CD4-positive, alpha-beta T cell treated with Interleukin-1 beta for 1 hour (primary cell): ENCODE measurements at regions not wholly inside any gene's neighbourhood (a gene's known extent, or its start where the extent isn't known, plus 50 kb on each side); places are given as distances from the start of the nearest gene placed in this dataset.

Experiments
- DNase-seq, 2 donors: peaks; one replicate each; pipeline ENCODE4 v3.0.0-alpha.2; 2020 to 2022

DNA sequence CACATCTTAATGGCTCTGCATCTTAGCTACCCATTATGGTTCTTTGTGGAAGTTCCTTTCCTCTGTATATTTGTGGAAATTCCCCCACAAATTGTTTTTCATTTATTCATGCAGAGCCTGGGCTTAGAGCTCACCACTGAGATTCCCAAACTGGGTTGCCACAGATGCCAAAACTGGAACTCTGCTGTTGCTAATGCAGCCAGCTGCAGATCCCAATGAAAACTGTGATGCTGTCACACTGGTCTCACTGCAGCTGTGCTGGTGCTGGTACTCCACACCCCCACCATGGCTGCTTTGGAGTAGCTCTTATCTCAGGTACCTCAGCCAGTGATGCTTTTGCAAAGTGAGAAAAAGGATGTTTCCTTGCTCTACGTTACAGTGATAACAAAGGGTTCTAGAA is 87.7 kb downstream of the DCK start:
- no peak for DNase-seq

DNA sequence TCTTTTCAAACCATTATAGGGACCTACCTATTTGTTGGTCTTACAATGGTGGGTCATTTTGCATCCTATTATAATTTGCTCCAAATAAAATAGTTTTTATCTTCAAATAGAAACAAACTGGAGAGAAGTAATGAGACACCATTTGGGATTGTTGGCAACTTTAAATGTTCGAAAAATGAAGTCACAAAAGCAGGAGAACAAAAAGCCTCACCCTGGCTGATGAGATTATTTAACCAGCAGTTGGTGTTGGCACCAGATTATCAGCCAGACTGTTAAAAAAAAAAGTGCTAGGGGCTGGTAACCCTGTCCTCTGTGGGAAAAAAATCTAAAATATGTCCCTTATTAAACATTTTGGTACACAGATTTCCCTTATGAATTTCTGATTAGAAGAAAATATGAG is 100.3 kb downstream of the DCK start:
- no peak for DNase-seq

DNA sequence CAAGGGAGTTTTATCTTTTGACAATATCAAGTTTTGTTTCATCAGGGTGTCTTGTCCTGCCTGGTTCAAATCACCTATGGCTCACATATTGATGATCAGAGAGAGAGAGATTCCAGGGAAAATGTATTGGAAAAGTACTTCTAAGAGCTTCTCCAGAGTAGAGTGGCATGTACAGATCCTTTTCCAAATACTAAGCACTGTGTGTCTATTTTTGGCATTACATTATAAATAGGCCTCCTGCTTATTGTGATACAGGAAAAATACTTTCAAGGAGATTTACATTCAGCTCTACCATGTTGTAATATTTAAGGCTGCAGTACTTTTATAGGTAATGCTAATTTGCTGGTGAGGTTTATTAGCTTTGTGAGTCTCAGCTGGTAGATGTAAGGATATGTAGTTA is 100.8 kb downstream of the DCK start:
- DNase-seq = no peak

DNA sequence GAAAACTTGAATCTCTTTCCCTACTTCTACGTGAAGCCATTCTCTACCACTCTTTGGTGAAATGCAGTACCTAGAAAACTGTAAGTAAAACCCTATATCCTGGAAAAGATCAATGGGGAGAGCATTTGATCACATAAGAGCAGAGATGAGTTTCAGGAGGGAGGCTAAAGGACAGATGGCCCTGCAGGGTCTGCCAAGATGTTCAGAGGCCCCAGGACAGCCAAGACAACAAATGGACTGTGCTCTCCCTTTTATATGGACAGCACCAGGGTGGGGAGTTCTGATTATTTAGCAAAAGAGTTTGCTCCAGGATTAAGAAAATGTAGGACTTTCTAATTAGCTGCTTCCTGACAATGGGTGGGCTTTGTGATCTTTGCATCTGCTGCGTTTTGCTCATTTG is 101.7 kb downstream of the DCK start:
- no peak for DNase-seq

DNA sequence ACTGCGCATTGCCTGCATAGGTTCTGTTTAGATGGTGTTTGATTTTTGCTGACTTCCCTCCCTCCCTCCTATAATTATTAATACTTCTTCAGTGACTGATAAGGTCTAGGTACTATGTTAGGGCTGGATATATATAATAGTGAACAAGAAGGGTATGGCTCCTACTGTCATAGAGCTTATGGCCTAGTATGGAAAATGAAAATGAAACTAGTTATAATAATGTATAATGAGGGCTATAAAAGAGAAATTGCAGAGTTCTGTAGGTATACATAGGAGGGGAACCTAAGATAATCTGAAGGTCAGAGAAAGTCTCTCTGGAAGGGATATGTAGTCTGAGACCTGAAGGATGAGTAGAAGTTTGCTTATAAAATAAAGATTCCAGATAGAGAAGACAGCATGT is 102.1 kb downstream of the DCK start:
- DNase-seq = no peak

DNA sequence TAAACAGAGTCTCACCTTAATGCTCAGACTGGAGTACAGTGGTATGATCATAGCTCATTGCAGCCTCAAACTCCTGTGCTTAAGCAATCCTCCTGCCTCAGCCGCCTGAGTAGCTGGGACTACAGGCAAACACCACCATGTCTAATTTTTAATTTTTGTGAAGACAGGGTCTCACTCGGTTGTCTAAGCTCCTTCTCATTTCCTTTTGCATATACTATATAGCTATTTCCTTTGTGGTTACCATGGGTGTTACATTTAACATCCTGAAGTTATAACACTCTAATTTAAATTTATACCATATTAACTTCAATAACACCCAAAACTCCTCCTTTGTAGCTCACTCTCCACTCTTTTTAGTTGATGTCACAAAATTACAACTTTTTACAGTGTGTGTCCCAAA is 114.3 kb downstream of the DCK start:
- DNase-seq = peak; percentile 3 to 32

DNA sequence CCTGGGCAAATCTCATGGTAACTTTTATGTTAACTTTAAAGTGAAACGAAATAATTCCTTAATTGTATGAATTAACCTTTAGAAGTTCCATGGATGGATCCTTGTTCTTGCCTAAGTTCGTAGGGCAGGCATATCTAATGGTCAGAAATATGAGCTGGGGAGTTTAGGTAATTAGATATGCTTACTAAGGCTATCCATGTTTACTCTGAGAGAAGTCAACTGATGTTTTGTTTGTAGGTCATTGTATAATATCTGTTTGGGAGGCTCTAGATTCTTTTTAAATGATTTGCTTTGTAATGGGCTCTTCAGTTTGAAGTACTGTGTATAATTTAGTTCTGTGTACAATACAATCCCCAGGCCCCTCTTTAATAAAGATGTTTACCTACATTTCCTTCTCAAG is 117.0 kb downstream of the DCK start:
- DNase-seq = no peak

DNA sequence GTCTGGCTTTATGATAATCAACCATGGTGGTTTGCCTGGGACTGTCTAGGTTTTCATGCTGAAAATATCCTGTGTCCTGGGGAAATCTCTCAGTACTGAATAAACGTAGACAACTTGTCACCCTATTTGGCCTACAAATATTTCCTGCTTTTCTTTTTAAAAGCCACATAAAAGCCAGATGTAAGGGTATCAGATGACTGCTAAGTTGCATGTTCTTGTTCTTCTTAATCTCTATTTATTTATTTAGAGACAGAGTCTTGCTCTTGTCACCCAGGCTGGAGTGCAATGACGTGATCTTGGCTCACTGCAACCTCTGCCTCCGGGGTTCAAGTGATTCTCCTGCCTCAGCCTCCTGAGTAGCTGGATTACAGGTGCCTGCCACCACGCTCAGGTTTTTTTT is 117.7 kb downstream of the DCK start:
- DNase-seq = peak; percentile 7 to 42

DNA sequence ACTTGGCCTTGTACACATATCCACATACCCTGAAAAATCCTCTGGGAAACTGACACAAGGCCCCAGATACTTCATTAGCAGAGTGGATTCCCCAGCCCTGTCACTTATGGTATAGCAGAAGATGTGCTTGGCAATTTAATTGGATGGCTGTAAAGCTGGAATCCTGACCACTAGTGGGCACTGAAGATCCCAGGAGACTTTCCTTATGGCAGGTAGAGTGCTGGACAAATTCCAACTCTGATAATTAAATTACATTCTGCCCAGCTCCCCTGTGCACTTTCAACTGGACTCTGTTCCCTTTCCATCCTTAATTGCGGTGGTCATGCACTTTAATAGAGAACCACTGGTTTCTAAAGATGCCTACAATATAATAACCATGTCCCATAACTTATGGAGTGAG is 119.8 kb downstream of the DCK start:
- DNase-seq = no peak

DNA sequence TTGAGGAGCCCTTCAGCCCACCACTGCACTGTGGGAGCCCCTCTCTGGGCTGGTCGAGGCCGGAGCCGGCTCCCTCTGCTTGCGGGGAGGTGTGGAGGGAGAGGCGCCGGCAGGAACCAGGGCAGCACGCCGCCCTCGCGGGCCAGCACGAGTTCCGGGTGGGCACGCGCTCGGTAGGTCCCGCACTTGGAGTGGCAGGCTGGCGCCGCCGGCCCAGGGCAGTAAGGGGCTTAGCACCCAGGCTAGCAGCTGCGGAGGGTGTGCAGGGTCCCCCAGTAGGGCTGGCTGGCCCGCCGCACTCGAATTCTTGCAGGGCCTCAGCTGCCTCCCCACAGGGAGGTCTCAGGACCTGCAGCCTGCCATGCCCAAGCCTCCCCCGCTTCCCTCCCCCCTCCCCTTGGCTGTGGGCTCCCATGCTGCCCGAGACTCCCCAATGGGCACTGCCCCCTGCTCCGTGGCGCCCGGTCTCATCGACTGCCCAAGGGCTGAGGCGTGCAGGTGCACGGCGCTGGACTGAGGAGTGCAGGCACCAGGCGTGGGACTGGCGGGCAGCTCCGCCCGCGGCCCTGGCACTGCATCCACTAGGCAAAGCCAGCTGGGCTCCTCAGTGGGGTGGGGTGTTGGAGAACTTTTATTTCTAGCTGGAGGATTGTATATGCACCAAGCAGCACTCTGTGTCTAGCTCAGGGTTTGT is 127.5 kb downstream of the DCK start:
- DNase-seq = no peak

DNA sequence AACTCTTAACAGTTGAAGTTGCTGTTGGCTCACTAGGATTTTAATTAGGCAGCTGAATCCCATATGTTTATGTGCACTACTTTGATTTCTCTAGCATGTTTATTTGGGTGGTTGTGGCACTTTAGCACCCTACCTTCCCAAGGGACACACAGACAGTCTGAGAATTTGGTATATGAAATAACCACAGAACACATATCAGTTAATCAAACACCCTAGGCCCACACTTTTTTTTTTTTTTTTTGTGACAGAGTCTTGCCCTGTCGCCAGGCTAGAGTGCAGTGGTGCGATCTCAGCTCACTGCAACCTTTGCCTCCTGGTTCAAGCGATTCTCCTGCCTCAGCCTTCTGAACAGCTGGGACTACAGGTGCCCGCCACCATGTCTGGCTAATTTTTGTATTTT is 130.5 kb downstream of the DCK start:
- DNase-seq = no peak

DNA sequence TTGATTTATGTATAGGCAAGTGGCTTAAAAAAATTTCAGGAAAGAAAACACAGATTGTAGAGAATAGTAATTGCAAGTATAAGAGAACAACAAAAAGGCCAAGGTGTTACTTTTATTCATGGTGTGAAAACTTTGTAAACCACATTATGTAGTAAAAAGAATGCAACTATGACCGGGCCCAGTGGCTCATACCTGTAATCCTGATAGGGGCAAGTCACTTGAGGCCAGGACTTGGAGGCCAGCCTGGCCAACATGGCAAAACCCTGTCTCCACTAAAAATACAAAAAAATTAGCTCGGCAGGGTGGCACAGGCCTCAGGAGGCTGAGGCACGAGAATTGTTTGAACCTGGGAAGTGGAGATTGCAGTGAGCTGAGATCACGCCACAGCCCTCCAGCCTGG is 131.7 kb downstream of the DCK start:
- no peak for DNase-seq

DNA sequence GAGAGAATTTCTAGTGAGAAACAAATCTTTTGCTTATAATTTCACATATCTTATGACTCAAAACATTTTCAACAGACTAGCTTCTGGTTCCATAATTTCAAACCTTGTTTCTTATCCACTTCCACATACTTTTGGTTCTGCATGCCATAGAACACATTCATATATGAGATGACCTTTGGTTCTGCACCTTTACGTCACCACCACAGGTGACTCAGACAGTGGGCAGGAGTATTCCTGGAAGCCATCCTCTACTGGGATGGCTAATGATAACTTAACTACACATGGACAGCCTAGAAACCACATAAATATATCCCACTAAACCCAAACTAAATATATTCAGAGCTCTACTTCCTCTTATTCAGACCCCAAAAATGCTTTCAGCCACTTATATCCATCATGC is 133.3 kb downstream of the DCK start:
- no peak for DNase-seq

DNA sequence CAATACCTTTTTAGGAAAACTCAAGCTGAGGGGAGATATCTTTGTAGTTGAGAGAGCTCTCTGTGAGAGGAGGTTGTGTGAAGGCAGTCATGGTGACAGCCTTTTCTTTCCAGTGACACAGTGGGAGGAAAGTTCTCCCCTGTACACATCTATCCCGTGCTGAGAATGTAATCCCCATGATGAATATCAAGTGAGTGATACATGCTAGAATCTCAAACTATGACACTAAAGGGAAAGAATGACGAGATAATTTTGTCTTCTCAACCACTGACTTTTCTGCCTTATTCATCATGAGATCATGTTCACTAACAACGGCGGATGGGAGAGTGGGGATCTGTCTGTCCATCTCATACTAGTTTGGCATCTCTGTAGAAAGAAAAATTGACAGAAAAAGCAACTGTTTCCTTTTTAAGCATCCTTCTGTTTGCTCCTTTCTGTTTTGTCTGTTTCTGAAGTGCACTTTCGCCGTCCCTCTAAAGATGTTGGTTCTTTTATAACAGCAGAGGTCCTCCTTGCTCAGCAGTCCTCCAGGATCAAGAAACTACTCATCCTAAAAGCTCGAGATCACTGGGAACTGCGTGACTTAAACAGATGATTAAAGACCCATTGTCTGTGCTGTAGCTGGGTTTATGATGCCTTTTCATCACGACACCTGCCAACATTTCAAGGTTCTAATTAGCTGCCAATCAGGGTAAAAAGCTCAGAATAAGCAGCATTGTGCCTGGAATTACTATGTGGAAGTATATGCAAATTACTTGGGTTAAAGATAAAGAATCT is 137.6 kb downstream of the DCK start:
- no peak for DNase-seq

DNA sequence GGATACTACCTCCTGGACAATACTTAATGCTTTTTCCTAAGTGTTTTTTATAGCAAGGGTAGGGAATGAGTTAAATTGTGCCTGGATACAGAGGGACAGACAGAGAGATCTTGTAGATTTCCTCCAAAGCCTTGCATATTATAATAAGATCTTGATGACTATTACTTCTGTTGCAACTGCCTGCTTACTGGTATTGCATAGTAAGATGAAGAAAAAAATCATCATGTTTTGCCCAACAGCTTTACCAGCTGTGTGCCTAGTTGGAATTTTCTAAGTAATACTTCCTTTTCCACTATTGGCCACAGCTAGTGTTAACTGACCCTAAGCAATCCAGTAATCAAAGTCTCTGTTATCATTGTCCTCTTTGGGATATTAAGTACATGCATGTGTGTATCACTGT is 139.0 kb downstream of the DCK start:
- no peak for DNase-seq

DNA sequence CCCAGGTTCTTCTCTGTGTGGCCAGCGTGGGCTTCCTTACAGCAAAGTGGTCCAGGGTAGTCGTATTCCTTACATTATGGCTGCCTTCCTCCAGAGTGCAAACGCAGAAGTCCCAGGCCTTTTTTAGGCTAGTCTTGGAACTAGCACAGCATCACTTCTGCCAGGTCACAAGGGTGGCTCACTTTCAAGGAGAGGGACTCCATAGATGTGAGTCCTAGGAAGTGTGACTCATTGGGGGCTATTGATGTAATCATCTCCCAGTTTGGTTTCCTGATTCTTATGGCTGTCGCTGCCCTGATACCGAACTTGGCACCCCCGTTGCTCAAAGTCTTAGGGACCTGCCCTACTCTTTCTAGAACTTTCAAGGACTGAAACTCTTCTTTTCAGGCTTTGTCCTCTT is 140.0 kb downstream of the DCK start:
- no peak for DNase-seq

DNA sequence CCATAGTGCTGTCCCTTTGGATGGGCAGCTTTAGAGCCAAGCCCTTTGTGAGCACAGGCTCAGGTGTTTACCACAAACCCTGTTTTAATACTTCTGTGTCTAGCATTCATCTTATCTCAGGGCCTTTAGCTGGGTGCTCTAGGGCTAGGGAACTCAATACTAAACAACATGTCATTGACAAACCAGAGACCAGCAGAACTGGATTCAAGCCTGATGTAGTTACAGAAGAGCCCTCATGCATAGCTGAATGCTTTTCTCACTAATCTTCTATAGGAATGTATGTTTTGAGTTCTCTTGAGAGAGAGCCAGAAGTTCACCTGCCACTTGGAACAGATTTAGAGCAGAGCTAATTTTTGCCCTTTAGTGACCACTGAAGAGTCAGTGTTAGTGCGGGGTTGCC is 142.6 kb downstream of the DCK start:
- no peak for DNase-seq

DNA sequence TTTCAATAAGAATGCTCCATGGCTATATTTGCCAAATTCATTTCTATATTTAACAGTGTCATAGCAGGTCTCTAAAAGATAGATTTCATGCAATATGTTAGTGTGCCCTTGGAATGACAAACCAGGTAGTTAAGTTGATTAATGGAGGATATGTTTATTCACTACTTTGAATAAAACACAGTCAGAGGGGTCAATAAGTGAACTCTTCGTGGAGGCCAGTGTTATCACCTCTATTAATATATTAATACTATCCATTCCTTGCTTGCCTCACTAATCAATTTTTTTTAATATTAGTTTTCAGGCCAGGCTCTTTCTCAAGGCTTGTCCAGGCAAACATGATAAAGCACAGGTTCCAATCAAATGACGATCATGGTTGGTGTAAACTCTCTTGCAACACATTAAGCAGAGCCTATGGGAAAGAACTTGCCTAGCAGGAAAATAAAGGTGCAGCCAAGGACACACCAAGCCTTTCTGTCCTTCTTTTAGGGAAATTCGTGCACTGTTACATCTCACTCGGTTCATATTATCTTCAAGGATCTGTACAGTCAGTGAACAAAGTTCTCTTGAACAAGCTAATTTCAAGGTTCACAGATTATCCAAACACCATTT is 144.7 kb downstream of the DCK start:
- DNase-seq = no peak

DNA sequence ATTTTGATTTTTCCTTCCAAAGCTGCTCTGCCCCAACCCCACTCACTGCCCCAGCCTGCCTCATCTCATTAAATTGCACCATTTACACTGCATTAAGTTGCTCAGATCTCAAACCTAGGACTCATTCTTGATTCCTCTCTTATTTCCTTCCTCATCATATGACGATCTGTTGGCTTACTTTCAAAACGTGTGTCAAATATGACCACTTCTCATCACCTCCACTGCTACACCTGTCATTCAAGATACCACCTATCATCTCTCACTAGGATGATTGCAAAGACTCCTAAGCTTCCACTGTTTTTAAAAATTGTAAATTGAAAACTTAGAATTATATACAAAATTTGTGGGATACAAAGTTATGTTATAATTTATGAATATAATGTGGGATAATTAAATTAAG is 147.1 kb downstream of the DCK start:
- no peak for DNase-seq

DNA sequence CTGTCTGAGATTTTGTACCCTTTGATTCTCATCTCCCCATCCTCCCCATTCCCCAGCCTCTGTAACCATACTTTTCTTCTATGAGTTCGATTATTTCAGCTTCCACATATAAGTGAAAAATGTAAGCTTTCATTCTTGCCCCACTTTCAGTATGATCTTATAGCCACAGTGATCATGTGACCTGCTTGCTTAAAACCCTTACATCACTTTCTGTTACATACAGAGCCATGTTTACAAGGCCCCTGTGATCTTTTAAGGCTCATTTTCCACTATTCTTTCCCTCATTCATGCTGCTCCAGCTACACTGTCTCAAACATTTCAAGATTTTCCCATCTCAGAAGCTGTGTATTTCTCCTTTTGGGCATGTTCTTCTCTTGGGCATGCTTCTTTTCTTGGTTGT is 147.7 kb downstream of the DCK start:
- DNase-seq = no peak

DNA sequence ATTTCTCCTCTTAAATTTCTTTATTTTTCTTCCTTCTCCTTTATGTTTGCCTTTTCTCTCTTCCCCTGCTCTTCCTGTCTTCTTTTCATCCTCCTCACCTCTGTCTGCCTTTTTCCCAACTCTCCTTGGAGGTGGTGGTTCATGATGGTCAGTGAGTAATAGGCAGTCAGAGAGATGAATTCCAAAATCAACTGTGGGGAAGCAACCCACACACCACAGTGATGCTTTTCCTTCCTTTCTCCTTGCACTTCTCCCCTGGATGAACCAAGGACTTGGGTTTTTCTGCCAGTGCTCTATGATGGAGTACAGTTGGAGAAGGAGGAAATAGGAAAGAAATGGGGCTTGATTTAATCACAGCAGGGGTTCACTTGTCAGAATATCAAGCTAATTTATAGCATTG is 153.8 kb downstream of the DCK start:
- DNase-seq = no peak

DNA sequence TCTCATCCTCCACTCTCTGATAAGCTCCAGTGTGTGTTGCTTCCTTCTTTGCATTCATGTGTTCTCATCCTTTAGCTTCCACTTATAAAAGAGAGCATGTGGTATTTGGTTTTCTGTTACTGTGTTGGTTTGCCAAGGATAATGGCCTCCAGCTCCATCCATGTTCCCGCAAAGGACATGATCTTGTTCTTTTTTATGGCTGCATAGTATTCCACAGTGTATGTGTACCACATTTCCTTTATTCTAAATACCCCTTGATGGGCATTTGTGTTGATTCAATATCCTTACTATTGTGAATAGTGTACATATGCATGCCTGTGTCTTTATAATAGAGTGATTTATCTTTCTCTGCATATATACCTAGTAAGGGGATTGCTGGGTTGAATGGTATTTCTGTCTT is 155.1 kb downstream of the DCK start:
- no peak for DNase-seq

DNA sequence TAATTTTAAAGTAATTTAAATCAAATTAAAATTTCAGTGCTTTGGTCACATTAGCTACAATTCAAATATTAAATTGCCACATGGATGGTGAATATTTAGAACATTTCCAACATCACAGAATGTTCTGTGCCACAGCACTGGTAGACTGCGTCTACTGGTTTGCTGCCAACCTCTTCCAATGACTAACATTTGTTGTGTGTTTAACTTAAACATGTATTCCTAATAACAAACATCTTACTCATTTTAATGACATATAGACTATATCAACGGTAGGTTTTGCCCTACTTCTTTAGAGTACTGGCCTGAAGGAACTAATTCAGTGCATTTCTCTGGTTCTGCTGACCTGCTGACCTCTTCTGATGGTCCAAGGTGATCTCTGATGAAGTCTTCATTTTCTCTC is 157.6 kb downstream of the DCK start:
- no peak for DNase-seq

DNA sequence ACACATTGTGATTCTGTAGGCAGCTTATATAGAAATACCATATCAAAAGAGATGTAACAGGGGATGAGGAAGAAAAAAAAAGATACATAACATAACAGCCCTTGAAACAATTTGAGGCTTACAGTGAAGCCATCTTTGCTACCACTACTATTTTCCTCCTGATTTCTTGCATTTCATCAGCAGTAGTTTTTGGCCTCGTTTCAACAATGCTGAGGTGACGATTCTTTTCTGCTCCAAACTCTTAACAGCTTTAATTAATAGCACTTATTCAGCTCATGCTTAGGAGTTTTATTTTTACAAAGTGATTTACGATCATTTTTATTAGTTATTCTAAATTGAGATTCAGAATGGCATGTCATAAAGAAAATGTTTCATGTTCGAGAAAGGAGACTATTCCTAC is 163.2 kb downstream of the DCK start:
- no peak for DNase-seq

DNA sequence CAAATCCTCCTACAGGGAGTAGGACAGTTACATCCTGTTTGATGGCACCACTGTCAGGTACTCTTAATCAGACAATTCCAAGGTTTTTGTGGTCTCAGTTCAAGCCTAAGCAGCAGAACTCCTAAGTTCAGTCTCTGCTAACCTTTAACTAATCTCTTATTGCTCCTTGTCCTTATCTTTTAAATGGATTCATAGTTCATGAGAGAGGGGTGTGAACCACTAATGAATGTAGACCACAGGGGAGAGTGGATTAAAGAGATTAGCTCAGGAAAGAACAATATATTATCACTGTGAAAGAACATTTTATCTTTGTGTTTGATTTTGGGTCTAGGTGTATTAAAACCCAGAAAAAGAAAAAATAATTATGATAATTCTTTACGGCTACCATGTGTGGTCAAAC is 168.9 kb downstream of the DCK start:
- DNase-seq = no peak
